PFSK-1 (cell line): ENCODE measurements at regions not wholly inside any gene's neighbourhood (a gene's known extent, or its start where the extent isn't known, plus 50 kb on each side); places are given as distances from the start of the nearest gene placed in this dataset.

Source experiments
- FOXP2 ChIP-seq: optimal IDR thresholded peaks from 2 replicates; pipeline ENCODE3; 2011; ENCODE audit warnings: borderline replicate concordance, control low read depth, inconsistent platforms; ENCODE audit not compliant: insufficient read depth; ENCODE audit errors: extremely low read length, extremely low read depth
- POLR2AphosphoS5 ChIP-seq: IDR thresholded peaks from 2 replicates; pipeline ENCODE4 v1.6.1; 2012; ENCODE audit warnings: low read depth, mild to moderate bottlenecking, control low read depth, low read length, moderate library complexity
- SIN3A ChIP-seq: IDR thresholded peaks from 2 replicates; pipeline ENCODE4 v1.6.1; 2012; ENCODE audit warnings: mild to moderate bottlenecking, low read length, moderate library complexity, borderline replicate concordance; ENCODE audit not compliant: insufficient read depth
- TAF1 ChIP-seq: IDR thresholded peaks from 2 replicates; pipeline ENCODE4 v1.6.1; 2012; ENCODE audit warnings: low read length, control low read depth, borderline replicate concordance; ENCODE audit not compliant: insufficient read depth
- TF ChIP-seq, protein P1 (sequence below), 2 experiments: IDR thresholded peaks; 2 replicates each; pipeline versions ENCODE4 v1.6.1 to v1.8.0; 2011 to 2012; ENCODE audit warnings: low read depth in 2 of 2, low read length in 2 of 2, control low read depth in 1 of 2, inconsistent platforms in 1 of 2, mild to moderate bottlenecking in 1 of 2, moderate library complexity in 1 of 2; ENCODE audit not compliant: insufficient read depth in 1 of 2

DNA sequence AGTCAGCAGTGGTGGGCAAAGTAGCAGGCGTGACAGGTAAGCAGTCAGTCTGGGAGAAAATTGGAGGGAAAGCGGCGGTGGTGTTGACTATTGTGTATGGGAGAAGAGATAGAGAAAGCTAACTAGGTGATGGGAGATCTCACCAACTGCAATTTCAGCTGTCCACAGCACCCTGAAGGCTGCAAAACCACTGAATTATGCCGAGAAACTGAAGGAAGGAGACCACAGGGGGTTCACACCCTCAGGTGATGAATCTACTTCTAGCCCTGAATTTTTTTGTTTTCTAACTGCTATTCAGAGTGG, 631.5 kb downstream of the UQCRFS1 start:
- no peak for TF ChIP-seq POLR2AphosphoS5
- no peak for TF ChIP-seq TAF1
- TF ChIP-seq FOXP2 = no peak
- TF ChIP-seq SIN3A = no peak
- TF ChIP-seq, protein P1, sequence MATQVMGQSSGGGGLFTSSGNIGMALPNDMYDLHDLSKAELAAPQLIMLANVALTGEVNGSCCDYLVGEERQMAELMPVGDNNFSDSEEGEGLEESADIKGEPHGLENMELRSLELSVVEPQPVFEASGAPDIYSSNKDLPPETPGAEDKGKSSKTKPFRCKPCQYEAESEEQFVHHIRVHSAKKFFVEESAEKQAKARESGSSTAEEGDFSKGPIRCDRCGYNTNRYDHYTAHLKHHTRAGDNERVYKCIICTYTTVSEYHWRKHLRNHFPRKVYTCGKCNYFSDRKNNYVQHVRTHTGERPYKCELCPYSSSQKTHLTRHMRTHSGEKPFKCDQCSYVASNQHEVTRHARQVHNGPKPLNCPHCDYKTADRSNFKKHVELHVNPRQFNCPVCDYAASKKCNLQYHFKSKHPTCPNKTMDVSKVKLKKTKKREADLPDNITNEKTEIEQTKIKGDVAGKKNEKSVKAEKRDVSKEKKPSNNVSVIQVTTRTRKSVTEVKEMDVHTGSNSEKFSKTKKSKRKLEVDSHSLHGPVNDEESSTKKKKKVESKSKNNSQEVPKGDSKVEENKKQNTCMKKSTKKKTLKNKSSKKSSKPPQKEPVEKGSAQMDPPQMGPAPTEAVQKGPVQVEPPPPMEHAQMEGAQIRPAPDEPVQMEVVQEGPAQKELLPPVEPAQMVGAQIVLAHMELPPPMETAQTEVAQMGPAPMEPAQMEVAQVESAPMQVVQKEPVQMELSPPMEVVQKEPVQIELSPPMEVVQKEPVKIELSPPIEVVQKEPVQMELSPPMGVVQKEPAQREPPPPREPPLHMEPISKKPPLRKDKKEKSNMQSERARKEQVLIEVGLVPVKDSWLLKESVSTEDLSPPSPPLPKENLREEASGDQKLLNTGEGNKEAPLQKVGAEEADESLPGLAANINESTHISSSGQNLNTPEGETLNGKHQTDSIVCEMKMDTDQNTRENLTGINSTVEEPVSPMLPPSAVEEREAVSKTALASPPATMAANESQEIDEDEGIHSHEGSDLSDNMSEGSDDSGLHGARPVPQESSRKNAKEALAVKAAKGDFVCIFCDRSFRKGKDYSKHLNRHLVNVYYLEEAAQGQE (IDR thresholded peaks at IDR 0.05; ENCODE audit: insufficient read depth in 1 of 2, low read depth in 2 of 2, low read length in 2 of 2) = no peak

- TF ChIP-seq FOXP2 = no peak
- TF ChIP-seq, protein P1 (IDR thresholded peaks at IDR 0.05; ENCODE audit: insufficient read depth in 1 of 2, low read depth in 2 of 2, low read length in 2 of 2) = no peak
- no peak for TF ChIP-seq TAF1
- no peak for TF ChIP-seq POLR2AphosphoS5
- no peak for TF ChIP-seq SIN3A
Observed at GRCh38 chr19:28578786-28579505, 634.0 kb downstream of the UQCRFS1 start.

- TF ChIP-seq TAF1 (no peak), POLR2AphosphoS5 (no peak), SIN3A (no peak), FOXP2 (no peak)
- TF ChIP-seq, protein P1 (IDR thresholded peaks at IDR 0.05; ENCODE audit: insufficient read depth in 1 of 2, low read depth in 2 of 2, low read length in 2 of 2) = no peak
Observed at GRCh38 chr19:28578208-28578607, 634.7 kb downstream of the UQCRFS1 start.

DNA sequence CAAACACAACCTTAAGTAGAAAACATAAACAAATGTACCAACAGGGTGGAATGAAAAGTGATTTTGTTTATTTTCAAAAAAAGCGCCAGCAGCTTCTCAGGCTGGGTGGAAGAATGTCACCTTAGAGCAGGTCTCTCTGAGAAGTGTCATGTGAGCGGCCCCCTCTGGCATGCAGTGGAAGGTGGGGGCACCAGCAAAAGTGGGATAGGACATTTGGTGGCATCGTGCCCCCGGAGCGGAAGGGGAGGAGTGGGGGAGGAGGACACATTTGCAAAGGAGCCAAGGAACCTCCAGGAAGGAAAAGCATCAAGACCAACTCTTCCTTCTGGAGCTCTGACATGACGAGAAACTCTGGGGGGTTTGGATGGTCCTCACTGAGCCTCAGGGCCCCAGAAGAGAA, 635.3 kb downstream of the UQCRFS1 start:
- TF ChIP-seq SIN3A (no peak), FOXP2 (no peak), TAF1 (no peak), POLR2AphosphoS5 (no peak)
- TF ChIP-seq, protein P1 (IDR thresholded peaks at IDR 0.05; ENCODE audit: insufficient read depth in 1 of 2, low read depth in 2 of 2, low read length in 2 of 2) = no peak

- TF ChIP-seq, protein P1 (IDR thresholded peaks at IDR 0.05; ENCODE audit: insufficient read depth in 1 of 2, low read depth in 2 of 2, low read length in 2 of 2) = no peak
- no peak for TF ChIP-seq TAF1
- TF ChIP-seq SIN3A = no peak
- TF ChIP-seq POLR2AphosphoS5 = no peak
- no peak for TF ChIP-seq FOXP2
Observed at GRCh38 chr19:28577233-28577632, 635.7 kb downstream of the UQCRFS1 start.
